ENCODE measurements at regions not wholly inside any gene's neighbourhood (a gene's known extent, or its start where the extent isn't known, plus 50 kb on each side); places are given as distances from the start of the nearest gene placed in this dataset.

GRCh38 chr1:80050085-80050484, 1043.6 kb upstream of the ADGRL4 start:
- Histone ChIP-seq H2AFZ (ENCODE audit: low read depth, low read length) (no peak overlapping the region), H3K9me3 (ENCODE audit: low read length) (no peaks in the 10 kb centered on the region)

GRCh38 chr1:80048716-80049115, 1042.2 kb upstream of the ADGRL4 start:
- TF ChIP-seq TAF1 (IDR thresholded peaks at IDR 0.05; ENCODE audit: low read depth) (no peak), REST (IDR thresholded peaks at IDR 0.05; ENCODE audit: borderline replicate concordance) (no peak), RAD21 (conservative IDR thresholded peaks at IDR 0.05) (no peak), EZH2 (IDR thresholded peaks at IDR 0.05; ENCODE audit: borderline replicate concordance, insufficient read depth, low read length, poor library complexity, severe bottlenecking) (no peak), MXI1 (conservative IDR thresholded peaks at IDR 0.05; ENCODE audit: poor library complexity, severe bottlenecking) (no peak)

More at GRCh38 chr1:80050085-80050484, 1043.6 kb upstream of the ADGRL4 start:
- Histone ChIP-seq H3K4me2 (ENCODE audit: low read length) (no peak overlapping the region), H3K36me3 (ENCODE audit: insufficient read depth, low read length) (no peaks in the 10 kb centered on the region), H3K79me2 (replicated peaks; ENCODE audit: insufficient read depth, low read length) (no peaks in the 10 kb centered on the region), H3K27ac (ENCODE audit: low read length) (no peak overlapping the region), H3F3A (ENCODE audit: insufficient read depth, low read length, poor library complexity, severe bottlenecking) (no peaks in the 10 kb centered on the region), H3K27me3 (ENCODE audit: insufficient read depth, low read depth, low read length) (no peaks in the 10 kb centered on the region), H3K9me2 (ENCODE audit: insufficient read depth, low read length) (no peaks in the 10 kb centered on the region), H4K20me1 (ENCODE audit: insufficient read depth) (no peaks in the 10 kb centered on the region), H3K4me3 (ENCODE audit: low read length) (no peak overlapping the region), H3K9ac (ENCODE audit: low read length) (no peak overlapping the region)
- TF ChIP-seq REST (IDR thresholded peaks at IDR 0.05; ENCODE audit: borderline replicate concordance), result no peak
- TF ChIP-seq CTCF (IDR thresholded peaks at IDR 0.05; ENCODE audit: poor library complexity, severe bottlenecking), result no peak
- TF ChIP-seq EZH2 (IDR thresholded peaks at IDR 0.05; ENCODE audit: borderline replicate concordance, insufficient read depth, low read length, poor library complexity, severe bottlenecking), result no peak
- no peak for TF ChIP-seq SMC3 (conservative IDR thresholded peaks at IDR 0.05; ENCODE audit: poor library complexity)
- TF ChIP-seq POLR2AphosphoS5 (IDR thresholded peaks at IDR 0.05), result no peak
- TF ChIP-seq MXI1 (conservative IDR thresholded peaks at IDR 0.05; ENCODE audit: poor library complexity, severe bottlenecking), result no peak
- no peak for TF ChIP-seq RAD21 (conservative IDR thresholded peaks at IDR 0.05)
- no peak for TF ChIP-seq EP300 (conservative IDR thresholded peaks at IDR 0.05; ENCODE audit: poor library complexity, severe bottlenecking)
- TF ChIP-seq TAF1 (IDR thresholded peaks at IDR 0.05; ENCODE audit: low read depth), result no peak

More at GRCh38 chr1:80048716-80049115, 1042.2 kb upstream of the ADGRL4 start:
- Histone ChIP-seq H3K4me2 (ENCODE audit: low read length) (no peak overlapping the region), H3K9ac (ENCODE audit: low read length) (no peak overlapping the region), H2AFZ (ENCODE audit: low read depth, low read length) (no peak overlapping the region), H3K4me3 (ENCODE audit: low read length) (no peak overlapping the region), H3K36me3 (ENCODE audit: insufficient read depth, low read length) (no peaks in the 10 kb centered on the region), H3F3A (ENCODE audit: insufficient read depth, low read length, poor library complexity, severe bottlenecking) (no peaks in the 10 kb centered on the region), H4K20me1 (ENCODE audit: insufficient read depth) (no peaks in the 10 kb centered on the region), H3K27me3 (ENCODE audit: insufficient read depth, low read depth, low read length) (no peaks in the 10 kb centered on the region), H3K9me2 (ENCODE audit: insufficient read depth, low read length) (no peaks in the 10 kb centered on the region), H3K27ac (ENCODE audit: low read length) (no peak overlapping the region), H3K9me3 (ENCODE audit: low read length) (no peaks in the 10 kb centered on the region), H3K79me2 (replicated peaks; ENCODE audit: insufficient read depth, low read length) (no peaks in the 10 kb centered on the region)

Data from neural cell (in vitro differentiated cells).